ENCODE measurements at regions not wholly inside any gene's neighbourhood (a gene's known extent, or its start where the extent isn't known, plus 50 kb on each side); places are given as distances from the start of the nearest gene placed in this dataset.

DNA sequence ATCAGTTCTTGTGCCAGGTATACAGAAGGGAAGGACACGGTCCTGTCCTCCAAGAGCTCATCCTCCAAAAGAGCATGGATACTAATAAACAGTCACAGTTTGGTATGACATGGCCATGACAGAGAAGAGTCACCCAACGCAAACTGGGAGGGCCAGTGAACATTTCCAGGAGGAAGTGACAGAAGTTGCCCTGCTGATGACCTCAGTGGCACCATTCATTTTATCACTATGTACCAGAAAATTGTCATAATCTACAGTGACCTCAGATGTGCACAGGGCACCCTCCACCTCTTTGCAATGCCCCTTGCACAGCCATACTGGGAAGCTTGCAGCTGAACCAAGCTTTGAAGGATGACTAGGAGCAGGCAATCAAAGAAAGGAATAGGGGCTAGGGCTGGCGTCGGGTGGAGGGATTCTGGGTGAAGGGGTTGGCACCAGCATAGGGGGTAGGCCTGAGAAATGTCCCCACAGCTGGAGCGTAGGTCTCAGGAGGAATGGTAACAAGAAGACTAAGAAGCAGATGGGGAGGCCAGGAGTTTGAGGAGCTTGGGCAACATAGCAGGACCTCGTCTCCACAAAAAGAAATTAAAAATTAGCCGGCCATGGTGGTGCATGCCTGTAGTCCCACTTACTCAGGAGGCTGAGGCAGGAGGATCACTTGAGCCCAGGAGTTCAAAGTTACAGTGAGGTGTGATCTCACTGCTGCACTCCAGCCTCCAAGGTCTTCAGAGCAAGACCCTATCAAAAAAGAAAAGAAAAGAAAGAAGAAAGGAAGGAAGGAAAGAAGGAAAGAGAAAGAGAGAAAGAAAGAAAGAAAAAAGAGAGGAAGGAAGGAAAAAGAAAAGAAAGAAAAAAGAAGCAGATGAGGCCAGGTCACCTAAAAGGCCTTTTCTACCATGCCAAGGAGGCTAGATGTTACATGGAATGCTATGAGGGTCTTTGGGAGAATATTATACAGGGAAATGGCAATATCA is 65.3 kb upstream of the SNX9 start:
- TF ChIP-seq, protein P1, sequence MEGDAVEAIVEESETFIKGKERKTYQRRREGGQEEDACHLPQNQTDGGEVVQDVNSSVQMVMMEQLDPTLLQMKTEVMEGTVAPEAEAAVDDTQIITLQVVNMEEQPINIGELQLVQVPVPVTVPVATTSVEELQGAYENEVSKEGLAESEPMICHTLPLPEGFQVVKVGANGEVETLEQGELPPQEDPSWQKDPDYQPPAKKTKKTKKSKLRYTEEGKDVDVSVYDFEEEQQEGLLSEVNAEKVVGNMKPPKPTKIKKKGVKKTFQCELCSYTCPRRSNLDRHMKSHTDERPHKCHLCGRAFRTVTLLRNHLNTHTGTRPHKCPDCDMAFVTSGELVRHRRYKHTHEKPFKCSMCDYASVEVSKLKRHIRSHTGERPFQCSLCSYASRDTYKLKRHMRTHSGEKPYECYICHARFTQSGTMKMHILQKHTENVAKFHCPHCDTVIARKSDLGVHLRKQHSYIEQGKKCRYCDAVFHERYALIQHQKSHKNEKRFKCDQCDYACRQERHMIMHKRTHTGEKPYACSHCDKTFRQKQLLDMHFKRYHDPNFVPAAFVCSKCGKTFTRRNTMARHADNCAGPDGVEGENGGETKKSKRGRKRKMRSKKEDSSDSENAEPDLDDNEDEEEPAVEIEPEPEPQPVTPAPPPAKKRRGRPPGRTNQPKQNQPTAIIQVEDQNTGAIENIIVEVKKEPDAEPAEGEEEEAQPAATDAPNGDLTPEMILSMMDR (IDR thresholded peaks at IDR 0.05), result no peak
- TF ChIP-seq POLR2AphosphoS5 (IDR thresholded peaks at IDR 0.05), result no peak
